CD14-positive monocyte (primary cell): ENCODE measurements at regions not wholly inside any gene's neighbourhood (a gene's known extent, or its start where the extent isn't known, plus 50 kb on each side); places are given as distances from the start of the nearest gene placed in this dataset.

Experiments used
- DNase-seq, 3 donors: peaks; one replicate each; pipeline ENCODE4 v3.0.0-alpha.2; 2011 to 2022
- H2AFZ ChIP-seq: 2 replicates; pipeline ENCODE4 v1.6.0; 2012; ENCODE audit warnings: mild to moderate bottlenecking, low read depth, low read length, inconsistent platforms; ENCODE audit not compliant: insufficient read depth, poor library complexity, severe bottlenecking
- H3K27ac ChIP-seq, 2 donors: 1 replicate in 1 of 2; 2 replicates in 1 of 2; pipeline ENCODE4 v1.5.1; 2012 to 2013; ENCODE audit warnings: low read length in 2 of 2, control low read depth in 1 of 2, inconsistent platforms in 1 of 2, low read depth in 1 of 2, mild to moderate bottlenecking in 1 of 2
- H3K27me3 ChIP-seq, 2 donors: one replicate each; pipeline versions ENCODE4 v1.6.0 to v1.6.1; 2011 to 2013; ENCODE audit warnings: low read length in 2 of 2; ENCODE audit not compliant: control insufficient read depth in 2 of 2, insufficient read depth in 2 of 2
- H3K36me3 ChIP-seq, 2 donors: replicated peaks in 1 of 2; 1 replicate in 1 of 2; 2 replicates in 1 of 2; pipeline versions ENCODE4 v1.5.1 to v1.6.1; 2012 to 2013; ENCODE audit warnings: low read length in 2 of 2, control low read depth in 1 of 2, inconsistent platforms in 1 of 2, mild to moderate bottlenecking in 1 of 2; ENCODE audit not compliant: insufficient read depth in 2 of 2, control insufficient read depth in 1 of 2
- H3K4me1 ChIP-seq, 2 donors: 1 replicate in 1 of 2; 2 replicates in 1 of 2; pipeline versions ENCODE4 v1.5.1 to v1.6.1; 2012 to 2013; ENCODE audit warnings: low read length in 2 of 2, control low read depth in 1 of 2, inconsistent platforms in 1 of 2, mild to moderate bottlenecking in 1 of 2, moderate library complexity in 1 of 2; ENCODE audit not compliant: insufficient read depth in 2 of 2, control insufficient read depth in 1 of 2
- H3K4me2 ChIP-seq: replicated peaks from 2 replicates; pipeline ENCODE3; 2012; ENCODE audit warnings: low read length, moderate library complexity, mild to moderate bottlenecking; ENCODE audit not compliant: poor library complexity, severe bottlenecking; ENCODE audit errors: extremely low read depth
- H3K4me3 ChIP-seq, 3 experiments: fragments of 200-600 bp in 1 of 3; sonication (generic) in 1 of 3; replicated peaks in 1 of 3; 1 replicate in 2 of 3; 2 replicates in 1 of 3; pipeline ENCODE4 v1.5.1; 2011 to 2013; ENCODE audit warnings: low read length in 3 of 3, mild to moderate bottlenecking in 3 of 3, control low read depth in 2 of 3, low read depth in 2 of 3, inconsistent platforms in 1 of 3, moderate library complexity in 1 of 3
- H3K79me2 ChIP-seq: 2 replicates; pipeline ENCODE4 v1.6.0; 2012; ENCODE audit warnings: mild to moderate bottlenecking, control low read depth, inconsistent platforms, low read length, moderate library complexity; ENCODE audit not compliant: insufficient read depth
- H3K9ac ChIP-seq: 2 replicates; pipeline ENCODE4 v1.6.0; 2017; ENCODE audit warnings: low read length, mild to moderate bottlenecking; ENCODE audit not compliant: insufficient read depth, poor library complexity, severe bottlenecking
- H3K9me3 ChIP-seq, 2 donors: replicated peaks in 1 of 2; 1 replicate in 1 of 2; 2 replicates in 1 of 2; pipeline versions ENCODE4 v1.5.1 to v1.6.1; 2012 to 2013; ENCODE audit warnings: low read length in 2 of 2, control low read depth in 1 of 2; ENCODE audit not compliant: control insufficient read depth in 1 of 2, insufficient read depth in 1 of 2
- H4K20me1 ChIP-seq: 2 replicates; pipeline ENCODE4 v1.6.0; 2012; ENCODE audit warnings: mild to moderate bottlenecking, low read length, control low read depth, moderate library complexity; ENCODE audit not compliant: insufficient read depth
- H3K27ac Mint-ChIP-seq, 7 donors: one replicate each; pipeline ENCODE4 v1.8.0; 2020; ENCODE audit warnings: mild to moderate bottlenecking in 7 of 7, mixed read lengths in 7 of 7, moderate library complexity in 6 of 7, inconsistent platforms in 2 of 7
- H3K27me3 Mint-ChIP-seq, 3 donors: one replicate each; pipeline ENCODE4 v1.8.0; 2021 to 2022; ENCODE audit warnings: low read depth in 3 of 3, mild to moderate bottlenecking in 3 of 3, mixed read lengths in 3 of 3, moderate library complexity in 3 of 3, inconsistent platforms in 1 of 3
- H3K36me3 Mint-ChIP-seq, 2 donors: one replicate each; pipeline ENCODE4 v1.8.0; 2020; ENCODE audit warnings: mixed read lengths in 2 of 2, inconsistent platforms in 1 of 2, mild to moderate bottlenecking in 1 of 2
- H3K4me1 Mint-ChIP-seq: one replicate; pipeline ENCODE4 v1.8.0; 2020; ENCODE audit warnings: mild to moderate bottlenecking, mixed read lengths
- H3K4me3 Mint-ChIP-seq, 2 donors: one replicate each; pipeline ENCODE4 v1.8.0; 2020; ENCODE audit warnings: mild to moderate bottlenecking in 2 of 2, mixed read lengths in 2 of 2, moderate library complexity in 1 of 2
- H3K9me3 Mint-ChIP-seq, 7 donors: one replicate each; pipeline ENCODE4 v1.8.0; 2020 to 2022; ENCODE audit warnings: mixed read lengths in 7 of 7, mild to moderate bottlenecking in 6 of 7, moderate library complexity in 6 of 7, inconsistent platforms in 2 of 7
- WGBS: methylation state at CpG from one replicate; pipeline ENCODE4 v1.1.5; 2013; ENCODE audit warnings: missing lambda C conversion rate; ENCODE audit not compliant: insufficient coverage; 5-methylcytosine and 5-hydroxymethylcytosine counted together
- intact Hi-C, 2 donors: fragments of 100-400 bp; cut with micrococcal nuclease; formaldehyde crosslinking; loops; one replicate each; pipeline versions ENCODE4 v1.15.0 to v1.15.1; 2023
- TF ChIP-seq, protein P1 (sequence below): fragments of 200-600 bp; IDR thresholded peaks from one replicate; pipeline ENCODE4 v1.8.0; 2022; ENCODE audit warnings: antibody characterized with exemption, mild to moderate bottlenecking

DNA sequence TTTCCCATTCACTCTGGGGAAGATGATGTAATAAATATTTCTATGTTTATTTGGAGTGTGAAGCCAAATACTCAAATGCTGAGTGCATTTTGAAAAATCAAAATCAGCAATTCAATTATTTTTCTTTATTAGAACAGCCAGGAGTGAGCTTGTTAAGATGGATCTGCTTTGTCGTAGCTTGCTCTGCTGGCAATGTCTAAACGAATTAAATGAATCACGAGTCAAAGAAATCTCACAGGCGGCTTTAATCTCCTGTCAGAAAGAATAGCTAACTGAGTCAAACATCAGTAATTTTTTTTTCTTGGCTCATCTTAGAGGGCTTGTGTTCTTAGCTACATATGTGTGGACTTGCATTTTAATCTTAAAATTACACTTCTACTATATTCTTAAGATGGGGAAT lies 100.2 kb upstream of the HMGN3 start:
- Histone ChIP-seq H4K20me1 (no peaks in the 10 kb centered on the region), H3K27ac (no peak overlapping the region), H3K27me3 (no peaks in the 10 kb centered on the region), H3K79me2 (no peaks in the 10 kb centered on the region), H3K4me2 (no peak overlapping the region), H3K36me3 (no peaks in the 10 kb centered on the region), H3K4me3 (no peak overlapping the region), H3K9ac (no peak overlapping the region), H2AFZ (no peak overlapping the region), H3K9me3 (no peaks in the 10 kb centered on the region), H3K4me1 (no peaks in the 10 kb centered on the region)
- Mint-ChIP-seq H3K9me3 (peaks cover 0 to 5% (median 0%) of the 10 kb centered on the region in 7 donors), H3K4me1 (no peaks in the 10 kb centered on the region), H3K27me3 (no peaks in the 10 kb centered on the region), H3K27ac (no peak overlapping the region), H3K36me3 (no peaks in the 10 kb centered on the region), H3K4me3 (no peak overlapping the region)
- 100% methylated on average over 2 of the region's 4 CpGs for WGBS
- intact Hi-C loops: no loop called here
- TF ChIP-seq, protein P1, sequence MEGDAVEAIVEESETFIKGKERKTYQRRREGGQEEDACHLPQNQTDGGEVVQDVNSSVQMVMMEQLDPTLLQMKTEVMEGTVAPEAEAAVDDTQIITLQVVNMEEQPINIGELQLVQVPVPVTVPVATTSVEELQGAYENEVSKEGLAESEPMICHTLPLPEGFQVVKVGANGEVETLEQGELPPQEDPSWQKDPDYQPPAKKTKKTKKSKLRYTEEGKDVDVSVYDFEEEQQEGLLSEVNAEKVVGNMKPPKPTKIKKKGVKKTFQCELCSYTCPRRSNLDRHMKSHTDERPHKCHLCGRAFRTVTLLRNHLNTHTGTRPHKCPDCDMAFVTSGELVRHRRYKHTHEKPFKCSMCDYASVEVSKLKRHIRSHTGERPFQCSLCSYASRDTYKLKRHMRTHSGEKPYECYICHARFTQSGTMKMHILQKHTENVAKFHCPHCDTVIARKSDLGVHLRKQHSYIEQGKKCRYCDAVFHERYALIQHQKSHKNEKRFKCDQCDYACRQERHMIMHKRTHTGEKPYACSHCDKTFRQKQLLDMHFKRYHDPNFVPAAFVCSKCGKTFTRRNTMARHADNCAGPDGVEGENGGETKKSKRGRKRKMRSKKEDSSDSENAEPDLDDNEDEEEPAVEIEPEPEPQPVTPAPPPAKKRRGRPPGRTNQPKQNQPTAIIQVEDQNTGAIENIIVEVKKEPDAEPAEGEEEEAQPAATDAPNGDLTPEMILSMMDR: no peak
- no peak for DNase-seq

DNA sequence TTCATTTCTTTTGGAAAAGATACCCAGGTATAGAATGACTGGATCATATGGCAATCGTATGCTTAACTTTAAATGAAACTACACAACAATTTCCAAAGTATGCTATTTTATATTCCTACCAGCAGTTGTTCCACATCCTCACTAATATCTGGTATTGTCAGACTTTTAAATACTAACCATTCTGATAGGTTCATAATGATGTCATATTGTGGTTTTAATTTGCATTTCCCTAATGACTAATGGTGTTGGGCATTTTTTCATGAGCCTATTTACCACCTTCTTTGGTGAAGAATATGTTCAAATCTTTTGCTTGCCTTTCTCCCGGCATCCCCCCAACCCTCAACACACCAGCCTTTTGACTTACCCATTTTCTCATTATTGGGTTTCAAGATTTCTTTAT lies 96.2 kb upstream of the HMGN3 start:
- H3K9me3 ChIP-seq: no peaks in the 10 kb centered on the region
- no peaks in the 10 kb centered on the region for H3K4me1 Mint-ChIP-seq
- no peak overlapping the region for H3K27ac ChIP-seq
- no peaks in the 10 kb centered on the region for H4K20me1 ChIP-seq
- H3K4me3 ChIP-seq: no peak overlapping the region
- peaks cover 0 to 7% (median 1%) of the 10 kb centered on the region in 7 donors for H3K9me3 Mint-ChIP-seq
- no peaks in the 10 kb centered on the region for H3K4me1 ChIP-seq
- TF ChIP-seq, protein P1: no peak
- H3K36me3 Mint-ChIP-seq: no peaks in the 10 kb centered on the region
- no peaks in the 10 kb centered on the region for H3K36me3 ChIP-seq
- DNase-seq: no peak
- intact Hi-C loops: no loop called here
- H3K27ac Mint-ChIP-seq: no peak overlapping the region
- H3K9ac ChIP-seq: no peak overlapping the region
- H2AFZ ChIP-seq: no peak overlapping the region
- H3K27me3 ChIP-seq: no peaks in the 10 kb centered on the region
- H3K4me3 Mint-ChIP-seq: no peak overlapping the region
- H3K27me3 Mint-ChIP-seq: no peaks in the 10 kb centered on the region
- no peak overlapping the region for H3K4me2 ChIP-seq
- no peaks in the 10 kb centered on the region for H3K79me2 ChIP-seq
- WGBS: no CpG with 5 or more reads among the region's 2 CpGs
